Esophagus squamous epithelium (tissue), 5 donors: ENCODE measurements at regions not wholly inside any gene's neighbourhood (a gene's known extent, or its start where the extent isn't known, plus 50 kb on each side); places are given as distances from the start of the nearest gene placed in this dataset.

Source experiments
- DNase-seq: peaks from one replicate; lab custom pipeline; 2025; lab: John Stamatoyannopoulos, UW
- H3K27ac ChIP-seq, 4 donors: fragments of 200-600 bp; sonication (generic); one replicate each; pipeline ENCODE4 v1.5.1; 2016 to 2019; ENCODE audit warnings: mild to moderate bottlenecking in 1 of 4
- H3K27me3 ChIP-seq, 4 donors: fragments of 200-600 bp; sonication (generic); 1 replicate in 3 of 4; 2 replicates in 1 of 4; pipeline versions ENCODE4 v1.5.1 to v1.6.0; 2017 to 2021; ENCODE audit warnings: antibody characterized with exemption in 1 of 4
- H3K36me3 ChIP-seq, 3 donors: fragments of 200-600 bp; sonication (generic); one replicate each; pipeline ENCODE4 v1.5.1; 2016 to 2019
- H3K4me1 ChIP-seq, 3 donors: fragments of 200-600 bp; sonication (generic); one replicate each; pipeline ENCODE4 v1.5.1; 2017 to 2019
- H3K4me3 ChIP-seq, 4 donors: fragments of 200-600 bp; sonication (generic); 1 replicate in 3 of 4; 2 replicates in 1 of 4; pipeline ENCODE4 v1.5.1; 2016 to 2019; ENCODE audit warnings: mild to moderate bottlenecking in 2 of 4, moderate library complexity in 1 of 4
- H3K9me3 ChIP-seq, 3 donors: fragments of 200-600 bp; sonication (generic); one replicate each; pipeline ENCODE4 v1.5.1; 2016 to 2019
- POLR2A ChIP-seq, 4 donors: fragments of 450-650 bp; IDR thresholded peaks; one replicate each; pipeline ENCODE4 v1.6.1; 2017; ENCODE audit warnings: antibody characterized with exemption in 4 of 4, mild to moderate bottlenecking in 4 of 4, moderate library complexity in 3 of 4
- WGBS, 2 donors: methylation state at CpG; one replicate each; pipeline ENCODE4 v1.1.5; 2018; 5-methylcytosine and 5-hydroxymethylcytosine counted together
- intact Hi-C: fragments of 100-400 bp; cut with DNase I; formaldehyde crosslinking; loops from one replicate; pipeline ENCODE4 v1.15.0; 2022
- TF ChIP-seq, protein P1 (sequence below), 6 experiments: fragments of 450-650 bp in 4 of 6; fragments of 200-600 bp in 2 of 6; sonication (generic) in 2 of 6; IDR thresholded peaks; one replicate each; pipeline ENCODE4 v1.5.1; 2016 to 2019; ENCODE audit warnings: antibody characterized with exemption in 6 of 6, mild to moderate bottlenecking in 4 of 6, moderate library complexity in 4 of 6
- donor health status: DM: yes; HTN: yes; CAD: no.

- no peaks in the 10 kb centered on the region for H3K36me3 ChIP-seq
- TF ChIP-seq, protein P1, sequence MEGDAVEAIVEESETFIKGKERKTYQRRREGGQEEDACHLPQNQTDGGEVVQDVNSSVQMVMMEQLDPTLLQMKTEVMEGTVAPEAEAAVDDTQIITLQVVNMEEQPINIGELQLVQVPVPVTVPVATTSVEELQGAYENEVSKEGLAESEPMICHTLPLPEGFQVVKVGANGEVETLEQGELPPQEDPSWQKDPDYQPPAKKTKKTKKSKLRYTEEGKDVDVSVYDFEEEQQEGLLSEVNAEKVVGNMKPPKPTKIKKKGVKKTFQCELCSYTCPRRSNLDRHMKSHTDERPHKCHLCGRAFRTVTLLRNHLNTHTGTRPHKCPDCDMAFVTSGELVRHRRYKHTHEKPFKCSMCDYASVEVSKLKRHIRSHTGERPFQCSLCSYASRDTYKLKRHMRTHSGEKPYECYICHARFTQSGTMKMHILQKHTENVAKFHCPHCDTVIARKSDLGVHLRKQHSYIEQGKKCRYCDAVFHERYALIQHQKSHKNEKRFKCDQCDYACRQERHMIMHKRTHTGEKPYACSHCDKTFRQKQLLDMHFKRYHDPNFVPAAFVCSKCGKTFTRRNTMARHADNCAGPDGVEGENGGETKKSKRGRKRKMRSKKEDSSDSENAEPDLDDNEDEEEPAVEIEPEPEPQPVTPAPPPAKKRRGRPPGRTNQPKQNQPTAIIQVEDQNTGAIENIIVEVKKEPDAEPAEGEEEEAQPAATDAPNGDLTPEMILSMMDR (IDR thresholded peaks at IDR 0.05) = no peak
- TF ChIP-seq POLR2A (IDR thresholded peaks at IDR 0.05) = no peak
- H3K4me3 ChIP-seq = no peak overlapping the region
- no peaks in the 10 kb centered on the region for H3K4me1 ChIP-seq
- no peak overlapping the region for H3K27ac ChIP-seq
- 23 to 37% methylated on average over 5 of the region's 5 CpGs for WGBS, 2 donors
- no peaks in the 10 kb centered on the region for H3K9me3 ChIP-seq
- intact Hi-C loops = no loop called here
- H3K27me3 ChIP-seq = no peaks in the 10 kb centered on the region
- no peak for DNase-seq
Observed at GRCh38 chr12:77213319-77213718, 147.9 kb upstream of the E2F7 start.

- Histone ChIP-seq H3K9me3 (no peaks in the 10 kb centered on the region), H3K36me3 (no peaks in the 10 kb centered on the region), H3K27me3 (no peaks in the 10 kb centered on the region), H3K27ac (no peak overlapping the region), H3K4me1 (no peaks in the 10 kb centered on the region), H3K4me3 (no peak overlapping the region)
- WGBS, 2 donors = 88 to 89% methylated on average over 1 of the region's 1 CpG
- intact Hi-C loops = no loop called here
- DNase-seq = no peak
- TF ChIP-seq, protein P1 (IDR thresholded peaks at IDR 0.05) = no peak
- no peak for TF ChIP-seq POLR2A (IDR thresholded peaks at IDR 0.05)
Observed at GRCh38 chr12:77210724-77211123, 145.4 kb upstream of the E2F7 start.

- Histone ChIP-seq H3K27me3 (no peaks in the 10 kb centered on the region), H3K9me3 (no peaks in the 10 kb centered on the region), H3K27ac (no peak overlapping the region), H3K36me3 (no peaks in the 10 kb centered on the region), H3K4me3 (no peak overlapping the region), H3K4me1 (no peaks in the 10 kb centered on the region)
- intact Hi-C loops = no loop called here
- TF ChIP-seq, protein P1 (IDR thresholded peaks at IDR 0.05) = no peak
- no peak for TF ChIP-seq POLR2A (IDR thresholded peaks at IDR 0.05)
- WGBS, 2 donors = 63 to 65% methylated on average over 3 of the region's 3 CpGs
- no peak for DNase-seq
Observed at GRCh38 chr12:77204083-77204482, 138.7 kb upstream of the E2F7 start.

- no peak overlapping the region for H3K27ac ChIP-seq
- no peaks in the 10 kb centered on the region for H3K9me3 ChIP-seq
- DNase-seq = no peak
- no peaks in the 10 kb centered on the region for H3K27me3 ChIP-seq
- no peak overlapping the region for H3K4me3 ChIP-seq
- WGBS, 2 donors = 71 to 80% methylated on average over 2 of the region's 2 CpGs
- intact Hi-C loops = no loop called here
- H3K4me1 ChIP-seq = no peaks in the 10 kb centered on the region
- no peak for TF ChIP-seq POLR2A (IDR thresholded peaks at IDR 0.05)
- TF ChIP-seq, protein P1 (IDR thresholded peaks at IDR 0.05) = no peak
- no peaks in the 10 kb centered on the region for H3K36me3 ChIP-seq
Observed at GRCh38 chr12:77202457-77203060, 137.2 kb upstream of the E2F7 start.

DNA sequence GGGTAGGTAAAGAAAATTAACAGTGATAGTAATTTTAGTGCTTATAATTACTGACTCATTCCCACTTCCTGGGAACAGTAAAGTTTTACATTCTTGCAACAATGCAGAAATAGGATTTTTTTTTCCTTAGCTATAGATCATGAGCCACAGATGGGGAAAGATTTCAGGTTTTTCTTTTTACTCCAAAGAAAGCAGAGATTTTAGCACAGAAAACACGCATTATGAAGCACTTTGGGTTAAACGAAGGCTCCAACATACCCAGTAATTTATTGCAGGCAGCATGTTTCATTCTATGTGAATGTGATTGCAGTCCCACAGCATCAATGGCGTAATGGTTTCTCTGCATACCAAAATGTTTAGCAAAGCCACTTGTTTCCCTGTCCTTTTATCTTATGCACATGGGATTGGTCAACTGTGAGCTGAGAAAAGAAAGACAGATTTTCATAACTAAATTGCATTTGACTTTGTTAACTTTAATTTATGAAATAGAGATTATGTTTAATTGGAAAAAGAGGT lies 124.6 kb upstream of the E2F7 start:
- H3K4me3 ChIP-seq = no peak overlapping the region
- intact Hi-C loops = no loop called here
- DNase-seq = no peak
- TF ChIP-seq, protein P1 (IDR thresholded peaks at IDR 0.05) = no peak
- TF ChIP-seq POLR2A (IDR thresholded peaks at IDR 0.05) = no peak
- H3K27me3 ChIP-seq = no peaks in the 10 kb centered on the region
- 65 to 77% methylated on average over 3 of the region's 3 CpGs for WGBS, 2 donors
- no peaks in the 10 kb centered on the region for H3K9me3 ChIP-seq
- no peak overlapping the region for H3K27ac ChIP-seq
- H3K4me1 ChIP-seq = no peaks in the 10 kb centered on the region
- no peaks in the 10 kb centered on the region for H3K36me3 ChIP-seq
